NCI-H1417 (cell line): ENCODE measurements at regions not wholly inside any gene's neighbourhood (a gene's known extent, or its start where the extent isn't known, plus 50 kb on each side); places are given as distances from the start of the nearest gene placed in this dataset.

Source experiments
- DNase-seq, 3 experiments: peaks; one replicate each; lab custom pipeline; 2025; lab: John Stamatoyannopoulos, UW

GRCh38 chr2:9681427-9681817, 50.6 kb upstream of the YWHAQ start:
- DNase-seq: no peak

- DNase-seq: no peak
Measured at GRCh38 chr2:9685637-9686036, 54.8 kb upstream of the YWHAQ start.

- no peak for DNase-seq
Measured at GRCh38 chr2:9686061-9686460, 55.3 kb upstream of the YWHAQ start.

- no peak for DNase-seq
Measured at GRCh38 chr2:9690252-9690651, 59.5 kb upstream of the YWHAQ start.

GRCh38 chr2:9690716-9691498, 60.1 kb upstream of the YWHAQ start:
- no peak for DNase-seq

- no peak for DNase-seq
Measured at GRCh38 chr2:9692456-9693195, 61.8 kb upstream of the YWHAQ start.

GRCh38 chr2:9693196-9693491, 62.3 kb upstream of the YWHAQ start:
- no peak for DNase-seq

GRCh38 chr2:9693646-9694045, 62.8 kb upstream of the YWHAQ start:
- DNase-seq: no peak

GRCh38 chr2:9694661-9695234, 64.0 kb upstream of the YWHAQ start:
- DNase-seq: no peak

- no peak for DNase-seq
Measured at GRCh38 chr2:9695941-9696340, 65.1 kb upstream of the YWHAQ start.

- DNase-seq: no peak
Measured at GRCh38 chr2:9696731-9697130, 65.9 kb upstream of the YWHAQ start.

- no peak for DNase-seq
Measured at GRCh38 chr2:9697909-9698308, 67.1 kb upstream of the YWHAQ start.

GRCh38 chr2:9699139-9700108, 68.6 kb upstream of the YWHAQ start:
- no peak for DNase-seq

GRCh38 chr2:9700109-9700495, 69.3 kb upstream of the YWHAQ start:
- DNase-seq: no peak

- no peak for DNase-seq
Measured at GRCh38 chr2:9702604-9703084, 71.8 kb upstream of the YWHAQ start.

- DNase-seq: no peak
Measured at GRCh38 chr2:9703085-9703678, 72.4 kb upstream of the YWHAQ start.

GRCh38 chr2:9703701-9704221, 73.0 kb upstream of the YWHAQ start:
- DNase-seq: no peak

GRCh38 chr2:9704600-9704999, 73.8 kb upstream of the YWHAQ start:
- no peak for DNase-seq

- DNase-seq: no peak
Measured at GRCh38 chr2:9705196-9705595, 74.4 kb upstream of the YWHAQ start.

GRCh38 chr2:9707008-9707407, 76.2 kb upstream of the YWHAQ start:
- DNase-seq: peak in 1 of 3 experiments; percentile 25

GRCh38 chr2:9707611-9708160, 76.9 kb upstream of the YWHAQ start:
- DNase-seq: no peak
